Stimulated activated CD8-positive, alpha-beta memory T cell treated with anti-CD3 and anti-CD28 coated beads, Interleukin-2, amount 100 ng/mL, for 1 hour (primary cell): ENCODE measurements at regions not wholly inside any gene's neighbourhood (a gene's known extent, or its start where the extent isn't known, plus 50 kb on each side); places are given as distances from the start of the nearest gene placed in this dataset.
"Not testable (repeated sequence)": the region's sequence is repeated elsewhere in the genome, so short reads cannot be mapped to it uniquely, and the experiment has no call there.

Experiments used
- DNase-seq, 2 donors: peaks; one replicate each; pipeline ENCODE4 v3.0.0-alpha.2; 2020; ENCODE audit warnings: low read depth in 2 of 2

- not testable (repeated sequence) for DNase-seq
Measured at GRCh38 chr22:22756551-22757201, 112.3 kb downstream of the GGTLC2 start.

GRCh38 chr22:22758101-22758807 is 113.8 kb downstream of the GGTLC2 start:
- DNase-seq, result not testable (repeated sequence)

- DNase-seq, result no peak
Measured at GRCh38 chr22:22759371-22759770, 115.0 kb downstream of the GGTLC2 start.

GRCh38 chr22:22759889-22760546 is 115.6 kb downstream of the GGTLC2 start:
- DNase-seq, result no peak

GRCh38 chr22:22761606-22761962 is 117.2 kb downstream of the GGTLC2 start:
- DNase-seq, result no peak

GRCh38 chr22:22761963-22762772 is 117.8 kb downstream of the GGTLC2 start:
- no peak for DNase-seq

DNA sequence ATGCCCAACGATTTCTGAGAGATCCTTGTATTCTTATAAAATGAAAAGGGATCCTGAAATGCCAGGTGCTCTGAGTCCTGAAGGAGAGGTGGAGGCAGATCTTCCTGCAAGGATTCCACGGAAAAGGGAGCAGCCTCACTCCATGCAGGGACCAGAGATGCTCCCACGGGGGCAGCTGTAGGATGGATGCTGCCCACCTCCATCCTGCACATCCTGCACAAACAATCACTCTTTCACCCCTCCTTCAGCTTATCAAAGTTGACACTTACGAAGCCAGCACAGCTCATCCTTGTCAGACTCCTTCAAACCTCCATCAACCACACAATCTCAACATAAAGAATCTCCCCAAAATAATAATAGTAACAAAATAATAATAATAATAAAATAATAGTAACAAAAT is 119.1 kb downstream of the GGTLC2 start:
- no peak for DNase-seq

GRCh38 chr22:22764085-22764484 is 119.7 kb downstream of the GGTLC2 start:
- no peak for DNase-seq

DNA sequence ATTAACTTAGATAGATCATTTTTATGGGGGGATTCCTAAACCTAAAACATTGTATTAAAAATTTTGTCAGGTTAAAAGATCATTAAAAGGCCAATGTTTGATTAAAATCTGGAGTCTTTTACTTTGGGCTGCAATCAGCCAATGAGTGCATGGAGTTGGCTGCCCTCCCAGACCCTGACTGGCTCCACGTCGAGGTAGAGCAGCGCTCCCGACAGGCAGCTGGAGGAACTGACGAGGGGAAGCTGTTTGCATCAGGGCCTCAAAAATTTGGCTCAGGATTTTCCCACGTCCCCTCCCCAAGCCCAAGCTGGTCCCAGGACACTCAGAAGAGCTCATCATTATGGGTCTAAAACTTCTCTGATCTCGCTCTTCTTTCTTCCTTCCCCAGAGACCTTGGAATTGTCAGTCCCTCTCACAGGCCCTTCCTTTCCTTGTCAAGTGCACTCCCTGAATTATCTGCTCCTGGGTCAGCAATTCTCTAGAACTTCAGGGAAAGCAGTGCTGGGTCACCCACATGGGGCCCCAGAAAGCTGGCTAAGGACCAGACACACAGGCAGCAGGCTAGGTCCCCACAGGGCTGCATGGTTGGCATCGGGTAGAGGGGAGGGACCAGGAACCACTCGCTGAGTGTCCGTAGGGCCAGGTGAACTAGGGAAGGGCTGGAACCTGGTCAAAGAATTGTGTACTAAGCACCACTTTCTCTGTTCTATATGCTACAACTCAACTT is 119.6 kb upstream of the IGLL5 start:
- no peak for DNase-seq

- no peak for DNase-seq
Measured at GRCh38 chr22:22768885-22769284, 118.7 kb upstream of the IGLL5 start.

DNA sequence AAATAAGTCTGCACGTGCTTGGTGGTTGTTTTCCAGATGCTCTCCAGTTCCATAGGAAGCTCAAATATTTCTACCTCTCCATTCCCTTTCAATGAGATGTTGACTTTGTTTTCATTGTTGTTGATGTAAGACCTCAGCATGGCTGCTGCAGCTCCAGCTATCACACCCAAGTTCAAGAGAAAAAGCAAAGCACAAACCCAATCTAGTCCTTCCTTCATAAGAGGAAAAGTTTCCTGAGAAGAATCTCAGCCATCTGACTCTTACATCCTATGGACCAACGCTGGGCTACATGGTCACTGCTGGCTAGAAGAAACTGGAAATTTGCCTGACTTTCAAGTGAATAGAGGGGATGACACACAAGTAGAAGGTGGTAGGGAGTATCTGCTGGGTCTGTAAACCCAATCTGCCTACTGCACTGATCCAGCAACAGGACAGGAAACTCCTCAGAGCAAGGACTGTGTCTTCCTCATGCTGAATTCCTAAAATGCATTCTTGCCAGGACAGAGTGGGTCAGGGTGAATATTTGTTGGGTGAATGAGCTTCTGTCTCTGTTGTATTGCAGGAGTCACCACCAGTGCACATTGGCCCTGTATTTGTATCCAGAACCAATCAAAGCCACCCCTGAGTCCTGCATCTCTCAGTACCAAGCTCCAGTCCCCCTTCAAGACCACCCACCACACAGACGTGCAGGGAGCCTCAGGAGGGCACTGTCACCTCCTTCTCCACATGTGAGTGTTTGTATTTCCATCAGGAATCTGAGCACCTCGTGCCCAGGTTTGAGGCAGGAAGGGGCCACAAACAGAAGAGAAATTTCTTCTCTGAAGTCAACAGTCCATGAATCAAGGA is 118.0 kb upstream of the IGLL5 start:
- no peak for DNase-seq

DNA sequence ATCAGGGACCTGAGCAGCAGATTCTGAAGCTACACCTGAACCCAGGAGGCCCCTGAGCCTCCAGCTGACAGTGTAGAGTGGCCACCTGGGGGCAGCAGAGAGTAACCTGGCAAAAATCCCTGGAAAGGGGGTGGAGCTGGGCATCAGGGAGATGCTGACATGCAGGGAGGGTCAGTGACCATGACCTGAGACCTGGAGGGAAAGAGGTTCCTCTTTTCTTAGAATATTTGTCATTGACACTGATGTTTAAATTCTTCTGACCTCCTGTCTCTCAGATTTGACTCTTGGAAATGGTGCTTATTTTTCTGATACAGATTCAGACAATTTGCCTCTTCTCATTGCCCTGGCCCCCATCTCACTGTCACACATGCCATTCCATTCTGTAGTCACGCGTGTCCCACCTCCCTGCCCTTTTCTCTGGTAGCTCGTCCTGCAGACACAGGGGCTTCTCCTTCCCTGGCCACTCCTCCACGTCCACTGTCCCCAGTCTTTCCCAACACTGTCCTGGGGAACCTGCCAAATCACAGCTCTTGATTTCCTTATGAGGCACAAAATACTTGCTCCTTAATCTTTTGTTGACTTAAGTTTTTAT is 117.2 kb upstream of the IGLL5 start:
- no peak for DNase-seq

DNA sequence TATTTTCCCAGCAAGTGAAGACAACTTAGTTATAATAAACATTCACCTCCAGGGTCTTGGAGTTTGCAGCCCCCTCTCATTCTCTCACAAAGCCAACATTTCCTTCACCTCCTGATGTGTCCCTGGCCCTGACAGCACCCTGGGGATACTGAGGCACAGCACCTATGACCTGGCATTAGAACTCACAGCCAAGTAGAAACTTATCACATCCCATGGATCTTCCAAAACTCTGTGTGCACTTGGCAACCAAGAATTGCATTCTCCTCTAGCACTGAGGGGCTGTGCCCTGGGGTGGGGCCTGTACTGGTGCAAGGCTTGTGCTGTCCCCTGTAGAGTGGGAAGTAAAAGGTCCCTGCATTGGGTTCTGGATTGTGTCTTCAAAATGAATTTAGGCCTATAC is 116.7 kb upstream of the IGLL5 start:
- DNase-seq, result no peak

GRCh38 chr22:22771696-22772377 is 115.8 kb upstream of the IGLL5 start:
- DNase-seq, result no peak

DNA sequence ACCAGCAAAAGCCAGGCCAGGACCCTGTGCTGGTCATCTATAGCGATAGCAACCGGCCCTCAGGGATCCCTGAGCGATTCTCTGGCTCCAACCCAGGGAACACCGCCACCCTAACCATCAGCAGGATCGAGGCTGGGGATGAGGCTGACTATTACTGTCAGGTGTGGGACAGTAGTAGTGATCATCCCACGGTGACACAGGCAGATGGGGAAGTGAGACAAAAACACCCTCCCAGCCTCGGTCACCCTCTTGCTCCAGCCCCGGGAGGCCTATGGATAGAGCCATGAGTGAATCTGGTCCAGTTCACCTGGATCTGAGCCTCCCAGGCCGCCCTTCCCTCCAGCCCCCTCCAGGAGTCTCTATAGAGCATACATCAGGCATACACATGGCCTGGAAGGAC is 115.2 kb upstream of the IGLL5 start:
- no peak for DNase-seq

DNA sequence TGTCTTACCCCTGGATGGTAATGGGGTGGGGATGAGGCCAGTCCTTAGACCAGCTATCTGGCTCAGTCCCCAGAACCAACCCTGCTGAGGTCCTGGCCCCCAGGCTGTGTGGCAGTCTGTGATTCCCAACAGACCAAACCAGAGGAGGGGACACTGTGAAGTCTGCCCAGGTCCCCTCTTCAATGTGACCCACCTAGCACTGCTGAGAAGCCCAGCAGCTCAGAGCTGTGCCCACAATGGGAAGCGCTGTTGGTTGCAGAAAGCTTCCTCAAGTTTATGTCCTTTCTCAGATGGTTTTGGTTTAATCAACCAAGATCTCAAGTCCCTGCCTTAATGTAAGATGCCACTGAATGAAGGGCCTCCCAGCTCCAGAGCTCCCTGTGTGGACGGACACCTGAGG is 114.7 kb upstream of the IGLL5 start:
- no peak for DNase-seq

DNA sequence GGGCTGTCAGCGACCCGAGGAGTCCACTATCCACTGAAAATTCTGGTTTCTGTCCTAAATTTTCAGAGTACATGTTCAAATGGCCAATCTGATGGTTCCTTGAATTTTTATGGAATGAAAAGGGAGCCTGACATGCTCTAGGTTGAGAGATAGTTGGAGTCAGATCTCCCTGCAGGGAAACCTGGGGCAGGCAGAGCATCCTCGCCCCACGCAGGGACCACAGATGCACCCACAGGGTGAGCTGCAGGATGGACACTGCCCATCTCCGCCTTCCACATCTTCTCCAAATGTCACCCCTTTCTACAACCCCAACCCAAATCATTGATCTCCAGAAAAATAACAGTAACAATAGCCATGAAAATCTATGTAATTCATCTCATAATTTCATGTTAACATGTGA is 114.2 kb upstream of the IGLL5 start:
- DNase-seq, result no peak

- no peak for DNase-seq
Measured at GRCh38 chr22:22773979-22774604, 113.5 kb upstream of the IGLL5 start.

- not testable (repeated sequence) for DNase-seq
Measured at GRCh38 chr22:22774762-22775161, 112.9 kb upstream of the IGLL5 start.
